ENCODE measurements at regions not wholly inside any gene's neighbourhood (a gene's known extent, or its start where the extent isn't known, plus 50 kb on each side); places are given as distances from the start of the nearest gene placed in this dataset.
A peak's percentile ranks its signal among the peaks of the same experiment; 100 is the strongest.

GRCh38 chr18:43570593-43570992, 293.3 kb upstream of the SYT4 start:
- CTCF ChIA-PET, result interaction anchor here (0.5 to 3.1 kb wide), 7 partner anchors 8 to 1456 kb away, joined by 3 to 27 read pairs (median 5); no protein-coding TSS in a partner anchor
- H3K27ac Mint-ChIP-seq (ENCODE audit: unreplicated experiment), result no peak overlapping the region
- no TSS peak for BruUV-seq (replicated peaks)
- TF ChIP-seq, protein P1, sequence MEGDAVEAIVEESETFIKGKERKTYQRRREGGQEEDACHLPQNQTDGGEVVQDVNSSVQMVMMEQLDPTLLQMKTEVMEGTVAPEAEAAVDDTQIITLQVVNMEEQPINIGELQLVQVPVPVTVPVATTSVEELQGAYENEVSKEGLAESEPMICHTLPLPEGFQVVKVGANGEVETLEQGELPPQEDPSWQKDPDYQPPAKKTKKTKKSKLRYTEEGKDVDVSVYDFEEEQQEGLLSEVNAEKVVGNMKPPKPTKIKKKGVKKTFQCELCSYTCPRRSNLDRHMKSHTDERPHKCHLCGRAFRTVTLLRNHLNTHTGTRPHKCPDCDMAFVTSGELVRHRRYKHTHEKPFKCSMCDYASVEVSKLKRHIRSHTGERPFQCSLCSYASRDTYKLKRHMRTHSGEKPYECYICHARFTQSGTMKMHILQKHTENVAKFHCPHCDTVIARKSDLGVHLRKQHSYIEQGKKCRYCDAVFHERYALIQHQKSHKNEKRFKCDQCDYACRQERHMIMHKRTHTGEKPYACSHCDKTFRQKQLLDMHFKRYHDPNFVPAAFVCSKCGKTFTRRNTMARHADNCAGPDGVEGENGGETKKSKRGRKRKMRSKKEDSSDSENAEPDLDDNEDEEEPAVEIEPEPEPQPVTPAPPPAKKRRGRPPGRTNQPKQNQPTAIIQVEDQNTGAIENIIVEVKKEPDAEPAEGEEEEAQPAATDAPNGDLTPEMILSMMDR (IDR thresholded peaks at IDR 0.05; ENCODE audit: unreplicated experiment), result no peak
- H3K9me3 Mint-ChIP-seq (ENCODE audit: low read depth, unreplicated experiment), result no peaks in the 10 kb centered on the region
- intact Hi-C loops (cut with micrococcal nuclease; ENCODE audit: unreplicated experiment), result no loop called here
- no peak for DNase-seq
- no peak overlapping the region for H3K4me3 Mint-ChIP-seq (ENCODE audit: low read depth, unreplicated experiment)
- H3K27me3 Mint-ChIP-seq (ENCODE audit: unreplicated experiment), result peaks cover 28% of the 10 kb centered on the region
- no peaks in the 10 kb centered on the region for H3K4me1 Mint-ChIP-seq (ENCODE audit: low read depth, unreplicated experiment)
- H3K36me3 Mint-ChIP-seq (ENCODE audit: insufficient read depth, unreplicated experiment), result no peaks in the 10 kb centered on the region

DNA sequence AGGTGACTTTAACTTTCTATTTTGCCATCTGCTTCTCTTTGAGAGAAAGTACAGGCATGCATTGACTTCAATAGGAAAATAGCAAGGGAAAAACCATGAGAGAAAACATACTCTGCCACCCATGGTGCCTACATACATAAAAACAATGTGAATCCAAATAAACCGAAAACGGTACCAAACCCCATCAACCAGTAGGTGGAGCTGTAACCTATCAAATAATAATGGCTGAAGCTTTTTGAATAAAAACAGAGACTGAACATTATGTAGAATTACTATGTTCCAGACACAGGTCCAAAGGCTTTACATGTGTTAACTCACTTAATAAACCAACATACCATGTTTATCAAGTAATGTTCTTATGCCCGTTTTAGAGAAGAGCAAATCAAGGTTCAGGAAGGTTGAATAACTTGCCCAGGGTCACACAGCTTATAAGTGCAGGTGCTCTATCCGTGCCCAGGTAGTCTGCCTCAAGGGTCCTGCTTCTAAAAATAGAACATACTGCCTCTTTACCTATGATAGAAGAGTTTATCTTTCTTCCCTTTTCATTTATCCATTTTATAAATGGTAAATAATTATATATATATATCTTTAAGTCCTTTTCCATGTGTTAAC, 293.9 kb upstream of the SYT4 start:
- intact Hi-C loops (cut with micrococcal nuclease; ENCODE audit: unreplicated experiment), result loop anchor here (1.0 kb wide), 1 partner anchor 16 kb away; no protein-coding TSS in a partner anchor

GRCh38 chr18:43572163-43572562, 294.9 kb upstream of the SYT4 start:
- TF ChIP-seq, protein P1 (IDR thresholded peaks at IDR 0.05; ENCODE audit: unreplicated experiment), result no peak
- Mint-ChIP-seq H3K27me3 (ENCODE audit: unreplicated experiment) (peaks cover 26% of the 10 kb centered on the region), H3K9me3 (ENCODE audit: low read depth, unreplicated experiment) (no peaks in the 10 kb centered on the region), H3K27ac (ENCODE audit: unreplicated experiment) (no peak overlapping the region), H3K36me3 (ENCODE audit: insufficient read depth, unreplicated experiment) (no peaks in the 10 kb centered on the region), H3K4me3 (ENCODE audit: low read depth, unreplicated experiment) (no peak overlapping the region), H3K4me1 (ENCODE audit: low read depth, unreplicated experiment) (no peaks in the 10 kb centered on the region)
- DNase-seq, result no peak
- BruUV-seq (replicated peaks), result no TSS peak
- intact Hi-C loops (cut with micrococcal nuclease; ENCODE audit: unreplicated experiment), result no loop called here
- CTCF ChIA-PET, result interaction anchor here (1.3 to 3.1 kb wide), 3 partner anchors 14 to 18 kb away, joined by 3 to 27 read pairs (median 6); no protein-coding TSS in a partner anchor

More for the DNA sequence above, 293.9 kb upstream of the SYT4 start:
- no TSS peak for BruUV-seq (replicated peaks)
- Mint-ChIP-seq H3K9me3 (ENCODE audit: low read depth, unreplicated experiment) (no peaks in the 10 kb centered on the region), H3K4me3 (ENCODE audit: low read depth, unreplicated experiment) (no peak overlapping the region), H3K4me1 (ENCODE audit: low read depth, unreplicated experiment) (no peaks in the 10 kb centered on the region), H3K27me3 (ENCODE audit: unreplicated experiment) (peaks cover 28% of the 10 kb centered on the region), H3K27ac (ENCODE audit: unreplicated experiment) (no peak overlapping the region), H3K36me3 (ENCODE audit: insufficient read depth, unreplicated experiment) (no peaks in the 10 kb centered on the region)
- CTCF ChIA-PET, result interaction anchor here (0.8 to 3.1 kb wide), 7 partner anchors 9 to 1457 kb away, joined by 3 to 27 read pairs (median 5); no protein-coding TSS in a partner anchor
- peak; percentile 42 for DNase-seq
- TF ChIP-seq, protein P1 (IDR thresholded peaks at IDR 0.05; ENCODE audit: unreplicated experiment), result peak; percentile 83

- Mint-ChIP-seq H3K4me1 (ENCODE audit: low read depth, unreplicated experiment) (no peaks in the 10 kb centered on the region), H3K9me3 (ENCODE audit: low read depth, unreplicated experiment) (no peaks in the 10 kb centered on the region), H3K27me3 (ENCODE audit: unreplicated experiment) (no peaks in the 10 kb centered on the region), H3K4me3 (ENCODE audit: low read depth, unreplicated experiment) (no peak overlapping the region), H3K36me3 (ENCODE audit: insufficient read depth, unreplicated experiment) (no peaks in the 10 kb centered on the region), H3K27ac (ENCODE audit: unreplicated experiment) (no peak overlapping the region)
- CTCF ChIA-PET, result interaction anchor here (0.8 kb wide), 1 partner anchor 10 kb away, joined by 3 read pairs; no protein-coding TSS in a partner anchor
- DNase-seq, result no peak
- intact Hi-C loops (cut with micrococcal nuclease; ENCODE audit: unreplicated experiment), result no loop called here
- TF ChIP-seq, protein P1 (IDR thresholded peaks at IDR 0.05; ENCODE audit: unreplicated experiment), result no peak
- BruUV-seq (replicated peaks), result no TSS peak
Measured at GRCh38 chr18:43574974-43575373, 297.7 kb upstream of the SYT4 start.
